SK-N-SH (cell line): ENCODE measurements at regions not wholly inside any gene's neighbourhood (a gene's known extent, or its start where the extent isn't known, plus 50 kb on each side); places are given as distances from the start of the nearest gene placed in this dataset.

Experiments
- CTCF ChIA-PET: fragments of 300-600, 350-600 bp; formaldehyde crosslinking; extraction: SDS; loops from one replicate; lab custom pipeline; 2021; lab: Yijun Ruan, JAX
- POLR2A ChIA-PET: fragments of 350-600 bp; sonication (Branson Sonifier 250); formaldehyde crosslinking; extraction: SDS; loops from one replicate; lab custom pipeline; 2020; ENCODE audit warnings: antibody characterized with exemption, inconsistent platforms; lab: Yijun Ruan, JAX
- DNase-seq: peaks from one replicate; pipeline ENCODE4 v3.0.0; 2012
- H2AFZ ChIP-seq: fragments of 200-600 bp; sonication (generic); 2 replicates; pipeline ENCODE4 v1.8.1; 2016; ENCODE audit warnings: antibody characterized with exemption, mild to moderate bottlenecking, low read depth
- H3F3A ChIP-seq: fragments of 200-600 bp; sonication (generic); replicated peaks from 2 replicates; pipeline ENCODE3; 2016; ENCODE audit warnings: antibody characterized with exemption, mild to moderate bottlenecking; ENCODE audit not compliant: insufficient read depth
- H3K27ac ChIP-seq, 2 experiments: fragments of 200-500 bp in 1 of 2; fragments of 200-600 bp in 1 of 2; sonication (Bioruptor generic) in 1 of 2; sonication (generic), shearing (Covaris generic) in 1 of 2; 2 replicates each; pipeline versions ENCODE4 v1.5.1 to v1.6.1; 2014 to 2016; ENCODE audit warnings: low read depth in 2 of 2, inconsistent platforms in 1 of 2, low read length in 1 of 2, mild to moderate bottlenecking in 1 of 2, mixed read lengths in 1 of 2
- H3K27me3 ChIP-seq: fragments of 200-600 bp; sonication (generic), shearing (Covaris generic); 2 replicates; pipeline ENCODE4 v1.6.1; 2016; ENCODE audit warnings: mixed run types; ENCODE audit not compliant: insufficient read depth
- H3K36me3 ChIP-seq, 2 experiments: fragments of 200-500 bp in 1 of 2; fragments of 200-600 bp in 1 of 2; sonication (Bioruptor generic) in 1 of 2; sonication (generic) in 1 of 2; replicated peaks in 1 of 2; 2 replicates each; pipeline versions ENCODE3 to v1.5.1; 2014 to 2016; ENCODE audit warnings: low read length in 1 of 2, mild to moderate bottlenecking in 1 of 2; ENCODE audit not compliant: insufficient read depth in 2 of 2, control insufficient read depth in 1 of 2
- H3K4me1 ChIP-seq, 2 experiments: fragments of 200-500 bp in 1 of 2; fragments of 200-600 bp in 1 of 2; sonication (Bioruptor generic) in 1 of 2; sonication (generic), shearing (Covaris generic) in 1 of 2; 2 replicates each; pipeline versions ENCODE4 v1.5.1 to v1.6.1; 2014 to 2016; ENCODE audit warnings: low read depth in 1 of 2, low read length in 1 of 2, mixed run types in 1 of 2; ENCODE audit not compliant: insufficient read depth in 2 of 2, control insufficient read depth in 1 of 2
- H3K4me2 ChIP-seq: fragments of 200-600 bp; sonication (generic), shearing (Covaris generic); 2 replicates; pipeline ENCODE4 v1.6.1; 2017; ENCODE audit warnings: mixed run types
- H3K4me3 ChIP-seq, 2 experiments: fragments of 200-500 bp in 1 of 2; fragments of 200-600 bp in 1 of 2; sonication (Bioruptor generic) in 1 of 2; sonication (generic), shearing (Covaris generic) in 1 of 2; 2 replicates each; pipeline versions ENCODE4 v1.5.1 to v1.8.1; 2014 to 2016; ENCODE audit warnings: low read depth in 2 of 2, inconsistent platforms in 1 of 2, low read length in 1 of 2, mild to moderate bottlenecking in 1 of 2, mixed read lengths in 1 of 2, moderate library complexity in 1 of 2
- H3K79me2 ChIP-seq: fragments of 200-600 bp; sonication (generic); 2 replicates; pipeline ENCODE4 v1.8.1; 2017; ENCODE audit warnings: mild to moderate bottlenecking; ENCODE audit not compliant: insufficient read depth
- H3K9ac ChIP-seq: fragments of 200-600 bp; sonication (generic); 2 replicates; pipeline ENCODE4 v1.6.1; 2017; ENCODE audit warnings: mixed run types
- H3K9me2 ChIP-seq: fragments of 200-600 bp; sonication (generic); 2 replicates; pipeline ENCODE4 v1.6.1; 2017; ENCODE audit warnings: mixed run types
- H3K9me3 ChIP-seq: fragments of 200-600 bp; sonication (generic); 2 replicates; pipeline ENCODE4 v1.6.1; 2017; ENCODE audit warnings: mixed run types, mild to moderate bottlenecking, moderate library complexity
- H4K20me1 ChIP-seq: fragments of 200-600 bp; sonication (generic); 2 replicates; pipeline ENCODE4 v1.6.1; 2017; ENCODE audit warnings: mild to moderate bottlenecking, mixed run types; ENCODE audit not compliant: insufficient read depth
- EZH2phosphoT487 ChIP-seq: fragments of 200-600 bp; sonication (generic); IDR thresholded peaks from 2 replicates; pipeline ENCODE4 v1.6.1; 2017; ENCODE audit warnings: low read depth, mixed run types, mild to moderate bottlenecking, antibody characterized with exemption, moderate library complexity, borderline replicate concordance
- FOXJ3 ChIP-seq: sonication (generic); formaldehyde crosslinking; IDR thresholded peaks from 2 replicates; pipeline ENCODE4 v1.5.1; 2020; ENCODE audit warnings: mild to moderate bottlenecking, missing genetic modification reagents
- FOXM1 ChIP-seq: IDR thresholded peaks from 2 replicates; pipeline ENCODE4 v1.4.0; 2012; ENCODE audit warnings: low read depth, mild to moderate bottlenecking
- MEF2A ChIP-seq: IDR thresholded peaks from 2 replicates; pipeline ENCODE4 v1.4.0; 2012; ENCODE audit warnings: low read depth, borderline replicate concordance
- MXI1 ChIP-seq: IDR thresholded peaks from 2 replicates; pipeline ENCODE4 v1.6.1; 2012; ENCODE audit warnings: mild to moderate bottlenecking, low read depth, low read length, improper control_type of control experiment
- POLR2AphosphoS5 ChIP-seq: IDR thresholded peaks from 2 replicates; pipeline ENCODE4 v1.6.1; 2012; ENCODE audit warnings: low read depth, low read length
- RAD21 ChIP-seq: IDR thresholded peaks from 2 replicates; pipeline ENCODE4 v1.6.1; 2012; ENCODE audit warnings: mild to moderate bottlenecking, low read length
- RCOR1 ChIP-seq: fragments of 150-350 bp; IDR thresholded peaks from 2 replicates; pipeline ENCODE4 v1.6.1; 2017; ENCODE audit warnings: antibody characterized with exemption, low read length
- RXRA ChIP-seq: IDR thresholded peaks from 2 replicates; pipeline ENCODE4 v1.4.0; 2012; ENCODE audit warnings: low read depth, mild to moderate bottlenecking, borderline replicate concordance
- SMC3 ChIP-seq: IDR thresholded peaks from 2 replicates; pipeline ENCODE4 v1.6.1; 2012; ENCODE audit warnings: low read depth, low read length, improper control_type of control experiment
- TCF12 ChIP-seq: IDR thresholded peaks from 2 replicates; pipeline ENCODE4 v1.4.0; 2012
- TEAD4 ChIP-seq: IDR thresholded peaks from 2 replicates; pipeline ENCODE4 v1.4.0; 2012; ENCODE audit warnings: mild to moderate bottlenecking, borderline replicate concordance; ENCODE audit not compliant: insufficient read depth
- YY1 ChIP-seq: IDR thresholded peaks from 2 replicates; pipeline ENCODE4 v1.4.0; 2012; ENCODE audit warnings: low read depth, mild to moderate bottlenecking
- WGBS: methylation state at CpG from one replicate; pipeline ENCODE4 v1.1.6; 2017; ENCODE audit warnings: low lambda C conversion rate; 5-methylcytosine and 5-hydroxymethylcytosine counted together
- TF ChIP-seq, protein P1 (sequence below): fragments of 150-350 bp; IDR thresholded peaks from 2 replicates; pipeline ENCODE4 v1.6.1; 2017; ENCODE audit warnings: antibody characterized with exemption, low read length, low read depth, borderline replicate concordance
- TF ChIP-seq, protein P2 (sequence below): fragments of 200-600 bp; sonication (generic); IDR thresholded peaks from 2 replicates; pipeline ENCODE4 v1.6.1; 2017; ENCODE audit warnings: antibody characterized with exemption, mild to moderate bottlenecking, moderate library complexity
- TF ChIP-seq, protein P3 (sequence below): IDR thresholded peaks from 2 replicates; pipeline ENCODE4 v1.4.0; 2012; ENCODE audit warnings: low read depth, borderline replicate concordance
- TF ChIP-seq, protein P4 (sequence below): IDR thresholded peaks from 2 replicates; pipeline ENCODE4; 2012
- TF ChIP-seq, protein P5 (sequence below): fragments of 150-350 bp; IDR thresholded peaks from 2 replicates; pipeline ENCODE4 v1.6.1; 2016; ENCODE audit warnings: mild to moderate bottlenecking, low read depth, low read length

DNA sequence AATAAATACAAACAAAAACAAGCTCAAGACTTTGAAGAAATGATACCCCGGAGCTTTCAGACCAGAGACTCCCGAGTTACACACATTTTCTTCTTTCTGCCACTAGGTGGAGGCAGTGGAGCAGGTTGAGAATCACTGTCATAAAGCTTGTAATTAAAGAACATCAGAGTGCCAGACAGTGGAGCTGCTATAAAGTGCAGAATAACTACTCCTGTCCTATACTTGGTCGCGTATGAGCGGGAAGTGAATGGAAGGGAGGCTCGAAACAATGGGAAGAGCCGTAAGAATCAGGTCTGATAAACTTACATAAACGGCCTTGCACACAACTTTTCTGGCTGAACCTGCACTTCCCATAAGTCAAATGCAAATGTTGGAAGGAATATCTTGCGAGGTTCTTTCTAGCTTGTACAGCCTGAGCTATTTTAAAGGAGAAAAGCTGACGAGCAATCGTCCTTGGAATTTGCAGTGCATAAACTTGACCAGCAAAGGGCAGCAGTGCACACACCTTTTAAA lies 189.0 kb downstream of the RPIA start:
- H3K9ac ChIP-seq: no peak overlapping the region
- no peaks in the 10 kb centered on the region for H3K9me2 ChIP-seq
- POLR2A ChIA-PET: no interaction called here
- no peak overlapping the region for H3K4me2 ChIP-seq
- no peaks in the 10 kb centered on the region for H3K4me1 ChIP-seq
- H3K9me3 ChIP-seq: no peaks in the 10 kb centered on the region
- no peak overlapping the region; a peak in 1 of 4 replicates for H3K4me3 ChIP-seq
- 5% methylated on average over 11 of the region's 11 CpGs for WGBS
- H3K79me2 ChIP-seq: no peaks in the 10 kb centered on the region
- H4K20me1 ChIP-seq: no peaks in the 10 kb centered on the region
- TF ChIP-seq, protein P1, sequence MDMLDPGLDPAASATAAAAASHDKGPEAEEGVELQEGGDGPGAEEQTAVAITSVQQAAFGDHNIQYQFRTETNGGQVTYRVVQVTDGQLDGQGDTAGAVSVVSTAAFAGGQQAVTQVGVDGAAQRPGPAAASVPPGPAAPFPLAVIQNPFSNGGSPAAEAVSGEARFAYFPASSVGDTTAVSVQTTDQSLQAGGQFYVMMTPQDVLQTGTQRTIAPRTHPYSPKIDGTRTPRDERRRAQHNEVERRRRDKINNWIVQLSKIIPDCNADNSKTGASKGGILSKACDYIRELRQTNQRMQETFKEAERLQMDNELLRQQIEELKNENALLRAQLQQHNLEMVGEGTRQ: no peak
- TF ChIP-seq, protein P2, sequence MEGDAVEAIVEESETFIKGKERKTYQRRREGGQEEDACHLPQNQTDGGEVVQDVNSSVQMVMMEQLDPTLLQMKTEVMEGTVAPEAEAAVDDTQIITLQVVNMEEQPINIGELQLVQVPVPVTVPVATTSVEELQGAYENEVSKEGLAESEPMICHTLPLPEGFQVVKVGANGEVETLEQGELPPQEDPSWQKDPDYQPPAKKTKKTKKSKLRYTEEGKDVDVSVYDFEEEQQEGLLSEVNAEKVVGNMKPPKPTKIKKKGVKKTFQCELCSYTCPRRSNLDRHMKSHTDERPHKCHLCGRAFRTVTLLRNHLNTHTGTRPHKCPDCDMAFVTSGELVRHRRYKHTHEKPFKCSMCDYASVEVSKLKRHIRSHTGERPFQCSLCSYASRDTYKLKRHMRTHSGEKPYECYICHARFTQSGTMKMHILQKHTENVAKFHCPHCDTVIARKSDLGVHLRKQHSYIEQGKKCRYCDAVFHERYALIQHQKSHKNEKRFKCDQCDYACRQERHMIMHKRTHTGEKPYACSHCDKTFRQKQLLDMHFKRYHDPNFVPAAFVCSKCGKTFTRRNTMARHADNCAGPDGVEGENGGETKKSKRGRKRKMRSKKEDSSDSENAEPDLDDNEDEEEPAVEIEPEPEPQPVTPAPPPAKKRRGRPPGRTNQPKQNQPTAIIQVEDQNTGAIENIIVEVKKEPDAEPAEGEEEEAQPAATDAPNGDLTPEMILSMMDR: peak; percentile 86
- TF ChIP-seq TCF12 (no peak), SMC3 (peak; percentile 64), FOXM1 (no peak), RAD21 (peak; percentile 73), YY1 (no peak), EZH2phosphoT487 (no peak)
- TF ChIP-seq, protein P3, sequence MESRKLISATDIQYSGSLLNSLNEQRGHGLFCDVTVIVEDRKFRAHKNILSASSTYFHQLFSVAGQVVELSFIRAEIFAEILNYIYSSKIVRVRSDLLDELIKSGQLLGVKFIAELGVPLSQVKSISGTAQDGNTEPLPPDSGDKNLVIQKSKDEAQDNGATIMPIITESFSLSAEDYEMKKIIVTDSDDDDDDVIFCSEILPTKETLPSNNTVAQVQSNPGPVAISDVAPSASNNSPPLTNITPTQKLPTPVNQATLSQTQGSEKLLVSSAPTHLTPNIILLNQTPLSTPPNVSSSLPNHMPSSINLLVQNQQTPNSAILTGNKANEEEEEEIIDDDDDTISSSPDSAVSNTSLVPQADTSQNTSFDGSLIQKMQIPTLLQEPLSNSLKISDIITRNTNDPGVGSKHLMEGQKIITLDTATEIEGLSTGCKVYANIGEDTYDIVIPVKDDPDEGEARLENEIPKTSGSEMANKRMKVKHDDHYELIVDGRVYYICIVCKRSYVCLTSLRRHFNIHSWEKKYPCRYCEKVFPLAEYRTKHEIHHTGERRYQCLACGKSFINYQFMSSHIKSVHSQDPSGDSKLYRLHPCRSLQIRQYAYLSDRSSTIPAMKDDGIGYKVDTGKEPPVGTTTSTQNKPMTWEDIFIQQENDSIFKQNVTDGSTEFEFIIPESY: no peak
- TF ChIP-seq, all 33 proteins: peak for 3
- peaks cover 12% of the 10 kb centered on the region; the same call in 1 of the 2 replicates for H3K27me3 ChIP-seq
- H2AFZ ChIP-seq: no peak overlapping the region
- peak; percentile 30 for DNase-seq
- no peak overlapping the region for H3K27ac ChIP-seq
- no peaks in the 10 kb centered on the region for H3F3A ChIP-seq
- H3K36me3 ChIP-seq: no peaks in the 10 kb centered on the region
- CTCF ChIA-PET: interaction anchor here (0.5 to 2.6 kb wide), 42 partner anchors 9 to 179 kb away, joined by 3 to 36 read pairs (median 4); no protein-coding TSS in a partner anchor

DNA sequence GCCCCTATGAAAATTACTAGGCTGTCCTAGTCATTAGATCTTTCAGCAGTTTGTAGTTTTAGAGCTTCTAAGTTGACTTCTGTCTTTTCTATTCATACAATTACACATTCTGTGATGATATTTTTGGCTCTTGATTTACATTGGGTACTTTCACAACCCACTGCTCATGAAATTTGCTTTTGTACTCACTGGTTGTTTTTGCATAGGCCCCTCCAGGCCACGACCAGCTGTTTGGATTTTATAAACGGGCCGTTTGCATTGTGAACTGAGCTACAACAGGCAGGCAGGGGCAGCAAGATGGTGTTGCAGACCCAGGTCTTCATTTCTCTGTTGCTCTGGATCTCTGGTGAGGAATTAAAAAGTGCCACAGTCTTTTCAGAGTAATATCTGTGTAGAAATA lies 193.8 kb downstream of the RPIA start:
- Histone ChIP-seq H4K20me1 (no peaks in the 10 kb centered on the region), H3K4me3 (no peak overlapping the region), H3K4me1 (no peaks in the 10 kb centered on the region), H3K79me2 (no peaks in the 10 kb centered on the region), H3F3A (no peaks in the 10 kb centered on the region), H3K36me3 (no peaks in the 10 kb centered on the region), H2AFZ (no peak overlapping the region), H3K9ac (no peak overlapping the region), H3K4me2 (no peak overlapping the region), H3K27me3 (peaks cover 20% of the 10 kb centered on the region; the same call in 1 of the 2 replicates), H3K9me2 (no peaks in the 10 kb centered on the region), H3K27ac (no peak overlapping the region), H3K9me3 (no peaks in the 10 kb centered on the region)
- 5% methylated on average over 3 of the region's 3 CpGs for WGBS
- ChIA-PET CTCF (interaction anchor here (1.9 kb wide), 1 partner anchor 11 kb away, joined by 8 read pairs; no protein-coding TSS in a partner anchor), POLR2A (no interaction called here)
- DNase-seq: no peak
- TF ChIP-seq, protein P4, sequence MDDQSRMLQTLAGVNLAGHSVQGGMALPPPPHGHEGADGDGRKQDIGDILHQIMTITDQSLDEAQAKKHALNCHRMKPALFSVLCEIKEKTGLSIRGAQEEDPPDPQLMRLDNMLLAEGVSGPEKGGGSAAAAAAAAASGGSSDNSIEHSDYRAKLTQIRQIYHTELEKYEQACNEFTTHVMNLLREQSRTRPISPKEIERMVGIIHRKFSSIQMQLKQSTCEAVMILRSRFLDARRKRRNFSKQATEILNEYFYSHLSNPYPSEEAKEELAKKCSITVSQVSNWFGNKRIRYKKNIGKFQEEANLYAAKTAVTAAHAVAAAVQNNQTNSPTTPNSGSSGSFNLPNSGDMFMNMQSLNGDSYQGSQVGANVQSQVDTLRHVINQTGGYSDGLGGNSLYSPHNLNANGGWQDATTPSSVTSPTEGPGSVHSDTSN: no peak
- TF ChIP-seq POLR2AphosphoS5: no peak
- no peak for TF ChIP-seq RXRA
- TF ChIP-seq, protein P5, sequence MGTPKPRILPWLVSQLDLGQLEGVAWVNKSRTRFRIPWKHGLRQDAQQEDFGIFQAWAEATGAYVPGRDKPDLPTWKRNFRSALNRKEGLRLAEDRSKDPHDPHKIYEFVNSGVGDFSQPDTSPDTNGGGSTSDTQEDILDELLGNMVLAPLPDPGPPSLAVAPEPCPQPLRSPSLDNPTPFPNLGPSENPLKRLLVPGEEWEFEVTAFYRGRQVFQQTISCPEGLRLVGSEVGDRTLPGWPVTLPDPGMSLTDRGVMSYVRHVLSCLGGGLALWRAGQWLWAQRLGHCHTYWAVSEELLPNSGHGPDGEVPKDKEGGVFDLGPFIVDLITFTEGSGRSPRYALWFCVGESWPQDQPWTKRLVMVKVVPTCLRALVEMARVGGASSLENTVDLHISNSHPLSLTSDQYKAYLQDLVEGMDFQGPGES: no peak
- no peak for TF ChIP-seq MEF2A
- TF ChIP-seq YY1: no peak
- no peak for TF ChIP-seq FOXJ3 (CRISPR knock-in tag)
- no peak for TF ChIP-seq RCOR1
- no peak for TF ChIP-seq MXI1
- no peak for TF ChIP-seq RAD21
- TF ChIP-seq, protein P3: no peak
- TF ChIP-seq TEAD4: no peak
